Activated CD8-positive, alpha-beta memory T cell treated with anti-CD3 and anti-CD28 coated beads, Interleukin-2, amount 50 U/mL, for 1 hour (primary cell): ENCODE measurements at regions not wholly inside any gene's neighbourhood (a gene's known extent, or its start where the extent isn't known, plus 50 kb on each side); places are given as distances from the start of the nearest gene placed in this dataset.

ENCODE experiments used
- DNase-seq: peaks from one replicate; pipeline ENCODE4 v3.0.0-alpha.2; 2020; ENCODE audit errors: extremely low read depth

- no peak for DNase-seq
Observed at GRCh38 chr2:205902041-205902899, 183.7 kb downstream of the INO80D start.

GRCh38 chr2:205901491-205901890 lies 184.5 kb downstream of the INO80D start:
- DNase-seq, result no peak

- DNase-seq, result no peak
Observed at GRCh38 chr2:205898744-205899143, 187.2 kb downstream of the INO80D start.

- DNase-seq, result no peak
Observed at GRCh38 chr2:205895981-205896655, 189.9 kb downstream of the INO80D start.

- DNase-seq, result no peak
Observed at GRCh38 chr2:205892665-205893259, 193.2 kb downstream of the INO80D start.

- no peak for DNase-seq
Observed at GRCh38 chr2:205892251-205892655, 193.7 kb downstream of the INO80D start.

GRCh38 chr2:205889114-205889513 lies 196.9 kb downstream of the INO80D start:
- DNase-seq, result no peak

- no peak for DNase-seq
Observed at GRCh38 chr2:205887637-205888036, 198.3 kb downstream of the INO80D start.

GRCh38 chr2:205885492-205886099 lies 200.4 kb downstream of the INO80D start:
- no peak for DNase-seq

- no peak for DNase-seq
Observed at GRCh38 chr2:205883965-205884364, 201.7 kb downstream of the NRP2 start.

- no peak for DNase-seq
Observed at GRCh38 chr2:205882806-205883425, 200.6 kb downstream of the NRP2 start.

- no peak for DNase-seq
Observed at GRCh38 chr2:205880048-205880447, 197.7 kb downstream of the NRP2 start.

GRCh38 chr2:205878999-205879762 lies 196.9 kb downstream of the NRP2 start:
- no peak for DNase-seq

- no peak for DNase-seq
Observed at GRCh38 chr2:205877496-205877895, 195.2 kb downstream of the NRP2 start.

- DNase-seq, result no peak
Observed at GRCh38 chr2:205876127-205876526, 193.8 kb downstream of the NRP2 start.

- no peak for DNase-seq
Observed at GRCh38 chr2:205872716-205873115, 190.4 kb downstream of the NRP2 start.

- DNase-seq, result no peak
Observed at GRCh38 chr2:205869439-205869838, 187.1 kb downstream of the NRP2 start.

- no peak for DNase-seq
Observed at GRCh38 chr2:205868773-205869333, 186.6 kb downstream of the NRP2 start.

- DNase-seq, result no peak
Observed at GRCh38 chr2:205868053-205868452, 185.8 kb downstream of the NRP2 start.

- DNase-seq, result no peak
Observed at GRCh38 chr2:205867371-205867770, 185.1 kb downstream of the NRP2 start.
